Skeletal muscle tissue (tissue), 3 donors: ENCODE measurements at regions not wholly inside any gene's neighbourhood (a gene's known extent, or its start where the extent isn't known, plus 50 kb on each side); places are given as distances from the start of the nearest gene placed in this dataset.

ENCODE experiments used
- H3K27ac ChIP-seq: one replicate; pipeline ENCODE4 v1.7.0; 2013; ENCODE audit warnings: mild to moderate bottlenecking, low read depth, low read length, inconsistent platforms
- H3K27me3 ChIP-seq, 3 donors: one replicate each; pipeline ENCODE4 v1.7.0; 2013; ENCODE audit warnings: low read length in 3 of 3; ENCODE audit not compliant: control insufficient read depth in 3 of 3, insufficient read depth in 3 of 3
- H3K36me3 ChIP-seq, 3 donors: one replicate each; pipeline ENCODE4 v1.7.0; 2013; ENCODE audit warnings: low read length in 3 of 3; ENCODE audit not compliant: control insufficient read depth in 3 of 3, insufficient read depth in 3 of 3
- H3K4me1 ChIP-seq, 3 donors: one replicate each; pipeline ENCODE4 v1.7.0; 2013; ENCODE audit warnings: low read length in 3 of 3, mild to moderate bottlenecking in 3 of 3; ENCODE audit not compliant: control insufficient read depth in 3 of 3, insufficient read depth in 3 of 3
- H3K4me3 ChIP-seq, 3 donors: one replicate each; pipeline ENCODE4 v1.7.0; 2013; ENCODE audit warnings: low read length in 3 of 3
- H3K9ac ChIP-seq, 3 donors: one replicate each; pipeline ENCODE4 v1.7.0; 2013; ENCODE audit warnings: low read length in 3 of 3, mild to moderate bottlenecking in 3 of 3, moderate library complexity in 2 of 3, low read depth in 1 of 3
- H3K9me3 ChIP-seq, 3 donors: one replicate each; pipeline ENCODE4 v1.7.0; 2013; ENCODE audit warnings: low read length in 3 of 3; ENCODE audit not compliant: control insufficient read depth in 3 of 3
- donor health status: Osteomylitis.

- no peak overlapping the region for H3K4me3 ChIP-seq
- H3K27me3 ChIP-seq: no peaks in the 10 kb centered on the region
- no peaks in the 10 kb centered on the region for H3K4me1 ChIP-seq
- no peaks in the 10 kb centered on the region for H3K36me3 ChIP-seq
- H3K27ac ChIP-seq: no peak overlapping the region
- H3K9me3 ChIP-seq: no peaks in the 10 kb centered on the region
- H3K9ac ChIP-seq: no peak overlapping the region
These were observed 519.8 kb downstream of the XPNPEP1 start for GRCh38 chr10:109403551-109403950.

- Histone ChIP-seq H3K27me3 (no peaks in the 10 kb centered on the region), H3K9me3 (no peaks in the 10 kb centered on the region), H3K4me1 (no peaks in the 10 kb centered on the region), H3K9ac (no peak overlapping the region), H3K27ac (no peak overlapping the region), H3K4me3 (no peak overlapping the region), H3K36me3 (no peaks in the 10 kb centered on the region)
These were observed 529.9 kb downstream of the XPNPEP1 start for GRCh38 chr10:109393425-109393824.

- Histone ChIP-seq H3K27ac (no peak overlapping the region), H3K36me3 (no peaks in the 10 kb centered on the region), H3K4me1 (no peaks in the 10 kb centered on the region), H3K9me3 (no peaks in the 10 kb centered on the region), H3K9ac (no peak overlapping the region), H3K4me3 (no peak overlapping the region), H3K27me3 (no peaks in the 10 kb centered on the region)
These were observed 536.4 kb downstream of the XPNPEP1 start for GRCh38 chr10:109386921-109387320.

GRCh38 chr10:109386101-109386500 lies 537.2 kb downstream of the XPNPEP1 start:
- H3K9me3 ChIP-seq: no peaks in the 10 kb centered on the region
- H3K36me3 ChIP-seq: no peaks in the 10 kb centered on the region
- no peak overlapping the region for H3K9ac ChIP-seq
- no peak overlapping the region for H3K27ac ChIP-seq
- no peaks in the 10 kb centered on the region for H3K4me1 ChIP-seq
- H3K27me3 ChIP-seq: no peaks in the 10 kb centered on the region
- H3K4me3 ChIP-seq: no peak overlapping the region

- Histone ChIP-seq H3K27me3 (no peaks in the 10 kb centered on the region), H3K9me3 (no peaks in the 10 kb centered on the region), H3K9ac (no peak overlapping the region), H3K4me3 (no peak overlapping the region), H3K36me3 (no peaks in the 10 kb centered on the region), H3K4me1 (no peaks in the 10 kb centered on the region), H3K27ac (no peak overlapping the region)
These were observed 544.1 kb downstream of the XPNPEP1 start for GRCh38 chr10:109379186-109379585.

GRCh38 chr10:109374215-109374614 lies 549.1 kb downstream of the XPNPEP1 start:
- no peaks in the 10 kb centered on the region for H3K4me1 ChIP-seq
- no peak overlapping the region for H3K9ac ChIP-seq
- H3K27ac ChIP-seq: no peak overlapping the region
- H3K9me3 ChIP-seq: no peaks in the 10 kb centered on the region
- H3K4me3 ChIP-seq: no peak overlapping the region
- no peaks in the 10 kb centered on the region for H3K27me3 ChIP-seq
- no peaks in the 10 kb centered on the region for H3K36me3 ChIP-seq

GRCh38 chr10:109359316-109359715 lies 564.0 kb downstream of the XPNPEP1 start:
- no peaks in the 10 kb centered on the region for H3K36me3 ChIP-seq
- H3K4me3 ChIP-seq: no peak overlapping the region
- H3K9me3 ChIP-seq: no peaks in the 10 kb centered on the region
- H3K9ac ChIP-seq: no peak overlapping the region
- no peaks in the 10 kb centered on the region for H3K4me1 ChIP-seq
- no peak overlapping the region for H3K27ac ChIP-seq
- H3K27me3 ChIP-seq: no peaks in the 10 kb centered on the region

GRCh38 chr10:109358325-109358724 lies 565.0 kb downstream of the XPNPEP1 start:
- Histone ChIP-seq H3K9ac (no peak overlapping the region), H3K27ac (no peak overlapping the region), H3K36me3 (no peaks in the 10 kb centered on the region), H3K4me1 (no peaks in the 10 kb centered on the region), H3K27me3 (no peaks in the 10 kb centered on the region), H3K4me3 (no peak overlapping the region), H3K9me3 (no peaks in the 10 kb centered on the region)

GRCh38 chr10:109348324-109348723 lies 575.0 kb downstream of the XPNPEP1 start:
- H3K36me3 ChIP-seq: no peaks in the 10 kb centered on the region
- no peaks in the 10 kb centered on the region for H3K4me1 ChIP-seq
- no peaks in the 10 kb centered on the region for H3K9me3 ChIP-seq
- H3K4me3 ChIP-seq: no peak overlapping the region
- no peak overlapping the region for H3K9ac ChIP-seq
- H3K27ac ChIP-seq: no peak overlapping the region
- no peaks in the 10 kb centered on the region for H3K27me3 ChIP-seq

GRCh38 chr10:109343293-109343692 lies 580.0 kb downstream of the XPNPEP1 start:
- H3K4me1 ChIP-seq: no peaks in the 10 kb centered on the region
- H3K27ac ChIP-seq: no peak overlapping the region
- H3K27me3 ChIP-seq: no peaks in the 10 kb centered on the region
- no peak overlapping the region for H3K9ac ChIP-seq
- H3K4me3 ChIP-seq: no peak overlapping the region
- no peaks in the 10 kb centered on the region for H3K9me3 ChIP-seq
- H3K36me3 ChIP-seq: no peaks in the 10 kb centered on the region

GRCh38 chr10:109341986-109342385 lies 581.3 kb downstream of the XPNPEP1 start:
- no peak overlapping the region for H3K27ac ChIP-seq
- H3K27me3 ChIP-seq: no peaks in the 10 kb centered on the region
- no peaks in the 10 kb centered on the region for H3K9me3 ChIP-seq
- H3K9ac ChIP-seq: no peak overlapping the region
- no peaks in the 10 kb centered on the region for H3K36me3 ChIP-seq
- H3K4me3 ChIP-seq: no peak overlapping the region
- H3K4me1 ChIP-seq: no peaks in the 10 kb centered on the region
